T-helper 17 cell (primary cell): ENCODE measurements at regions not wholly inside any gene's neighbourhood (a gene's known extent, or its start where the extent isn't known, plus 50 kb on each side); places are given as distances from the start of the nearest gene placed in this dataset.
A peak's percentile ranks its signal among the peaks of the same experiment; 100 is the strongest.

ENCODE experiments used
- ATAC-seq: fragments of 150-1000 bp; cut with Tn5 transposase; 2 replicates; pipeline ENCODE4 v1.10.0; 2021; ENCODE audit warnings: mild to moderate bottlenecking, moderate library complexity
- DNase-seq, 3 donors: peaks; one replicate each; pipeline versions ENCODE4 v3.0.0 to v3.0.0-alpha.2; 2020 to 2021
- H3K9me3 ChIP-seq: one replicate; pipeline ENCODE4 v1.7.0; 2013; ENCODE audit warnings: low read length, mild to moderate bottlenecking; ENCODE audit not compliant: control insufficient read depth, poor library complexity, severe bottlenecking
- H3K27ac Mint-ChIP-seq: one replicate; pipeline ENCODE4 v1.8.0; 2022; ENCODE audit warnings: mild to moderate bottlenecking, moderate library complexity, mixed read lengths
- H3K27me3 Mint-ChIP-seq: one replicate; pipeline ENCODE4 v1.8.0; 2022; ENCODE audit warnings: mixed read lengths
- H3K36me3 Mint-ChIP-seq: one replicate; pipeline ENCODE4 v1.8.0; 2022; ENCODE audit warnings: low read depth, mixed read lengths
- H3K4me1 Mint-ChIP-seq: one replicate; pipeline ENCODE4 v1.8.0; 2022; ENCODE audit warnings: mild to moderate bottlenecking, mixed read lengths
- H3K4me3 Mint-ChIP-seq: one replicate; pipeline ENCODE4 v1.8.0; 2022; ENCODE audit warnings: mild to moderate bottlenecking, moderate library complexity, mixed read lengths

DNA sequence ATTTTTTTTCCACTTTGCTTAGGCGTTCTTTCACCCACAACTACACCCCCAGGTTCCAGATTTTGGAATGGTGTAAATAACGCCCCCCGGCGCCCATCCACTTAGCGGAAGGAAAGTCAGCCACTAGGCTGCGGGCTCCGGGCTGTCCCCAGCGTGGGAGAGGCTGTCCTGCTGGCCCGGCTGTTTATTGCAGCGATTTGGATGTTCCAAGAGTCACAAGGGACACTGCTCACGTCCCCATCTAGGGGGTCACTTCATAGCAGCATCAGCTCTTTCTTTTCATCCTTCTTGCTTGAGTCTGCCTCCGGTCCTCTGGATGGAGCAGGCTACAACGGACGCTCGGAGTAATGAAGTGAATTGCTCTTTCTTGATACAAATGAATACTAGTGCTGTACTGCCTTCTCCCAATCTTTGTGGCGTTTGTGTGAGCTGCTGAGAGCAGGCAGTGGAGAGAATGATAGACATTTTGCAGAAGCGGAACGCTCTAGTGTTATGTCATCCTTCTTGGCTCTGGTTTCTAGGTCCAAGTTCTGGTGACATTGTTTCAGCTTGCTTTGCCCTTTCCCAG is 50.7 kb upstream of the PAIP2B start:
- H3K27me3 Mint-ChIP-seq: peaks cover 83% of the 10 kb centered on the region
- ATAC-seq (no peak), DNase-seq (no peak)
- H3K27ac Mint-ChIP-seq: no peak overlapping the region
- peaks cover 8% of the 10 kb centered on the region for H3K4me1 Mint-ChIP-seq
- H3K36me3 Mint-ChIP-seq: no peaks in the 10 kb centered on the region
- peak overlapping the region; percentile 80 for H3K4me3 Mint-ChIP-seq
- H3K9me3 ChIP-seq: no peaks in the 10 kb centered on the region

DNA sequence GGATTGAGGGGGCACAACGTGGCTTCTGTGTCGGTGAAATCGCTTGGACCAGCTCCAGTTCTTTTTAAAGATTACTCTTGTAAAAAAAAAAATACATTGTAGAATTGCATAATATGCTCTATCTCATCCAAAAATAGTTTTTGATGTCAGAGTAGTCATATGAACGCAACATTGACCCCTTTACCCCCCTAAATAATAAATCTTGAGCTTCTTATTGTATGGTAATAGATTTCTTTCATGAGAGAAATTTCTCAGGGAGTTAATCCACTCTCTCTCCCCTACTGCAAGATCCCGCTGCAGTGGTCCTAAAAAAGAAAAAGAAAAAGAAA is 50.2 kb upstream of the PAIP2B start:
- Mint-ChIP-seq H3K4me3 (peak overlapping the region; percentile 80), H3K4me1 (peaks cover 8% of the 10 kb centered on the region), H3K27me3 (peaks cover 83% of the 10 kb centered on the region), H3K36me3 (no peaks in the 10 kb centered on the region), H3K27ac (no peak overlapping the region)
- ATAC-seq: no peak
- H3K9me3 ChIP-seq: no peaks in the 10 kb centered on the region
- no peak for DNase-seq

DNA sequence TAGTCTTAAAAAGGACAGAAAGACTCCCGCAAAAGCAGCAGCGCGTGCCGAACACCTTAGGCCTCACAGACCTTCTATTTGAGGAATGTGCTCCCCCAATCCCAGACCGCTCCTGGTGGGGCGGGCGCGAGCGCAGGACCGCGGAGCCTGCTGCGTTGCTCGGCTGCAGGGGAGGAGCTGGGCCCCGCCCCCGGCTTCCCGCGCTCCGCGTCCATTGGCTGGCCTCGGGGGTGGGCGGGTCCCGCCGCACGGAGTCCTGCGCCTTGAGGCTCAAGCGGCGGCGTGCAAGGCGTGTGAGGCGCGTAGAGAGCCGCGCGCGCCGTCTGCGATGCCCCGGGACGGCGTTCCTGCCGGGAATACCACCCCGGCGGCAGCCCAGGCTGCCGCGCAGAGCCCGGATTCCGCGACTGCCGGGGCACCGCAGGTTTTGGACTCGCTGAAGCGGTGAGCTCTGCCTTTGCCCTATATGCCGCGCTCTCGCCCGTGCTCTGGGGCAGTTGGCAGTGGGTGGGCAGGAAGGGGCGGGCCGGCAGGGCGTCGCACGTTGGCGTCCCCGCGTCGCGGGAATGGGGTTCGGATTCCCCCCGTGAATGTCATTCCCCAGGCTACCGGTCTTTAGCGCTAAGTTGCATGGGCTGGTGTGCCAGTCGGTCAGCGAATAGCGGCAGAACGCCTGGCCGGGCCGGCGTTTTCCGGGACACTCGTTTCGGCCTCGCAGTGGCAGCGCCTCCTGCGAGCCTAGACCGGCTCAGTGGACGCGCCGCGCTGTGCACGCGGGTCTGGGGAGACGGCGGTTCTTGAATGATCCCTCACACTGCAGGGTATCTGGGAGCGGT is 49.6 kb upstream of the PAIP2B start:
- H3K27ac Mint-ChIP-seq: no peak overlapping the region
- ATAC-seq: peak; percentile 100
- peak; percentile 73 to 77 (median 75) for DNase-seq
- no peaks in the 10 kb centered on the region for H3K36me3 Mint-ChIP-seq
- H3K4me1 Mint-ChIP-seq: peaks cover 8% of the 10 kb centered on the region
- H3K27me3 Mint-ChIP-seq: peaks cover 83% of the 10 kb centered on the region
- H3K4me3 Mint-ChIP-seq: peak overlapping the region; percentile 80
- no peaks in the 10 kb centered on the region for H3K9me3 ChIP-seq
